ENCODE measurements at regions not wholly inside any gene's neighbourhood (a gene's known extent, or its start where the extent isn't known, plus 50 kb on each side); places are given as distances from the start of the nearest gene placed in this dataset.

GRCh38 chr2:149782572-149782971, 195.0 kb upstream of the MMADHC start:
- TF ChIP-seq REST (IDR thresholded peaks at IDR 0.05; ENCODE audit: low read depth, low read length) (no peak), TEAD4 (IDR thresholded peaks at IDR 0.05; ENCODE audit: borderline replicate concordance, insufficient read depth) (no peak), CTCF (IDR thresholded peaks at IDR 0.05) (no peak), USF2 (IDR thresholded peaks at IDR 0.05; ENCODE audit: borderline replicate concordance, low read depth, low read length) (no peak), PBX3 (IDR thresholded peaks at IDR 0.05) (no peak), EZH2phosphoT487 (IDR thresholded peaks at IDR 0.05; ENCODE audit: borderline replicate concordance, low read depth) (no peak), CHD2 (IDR thresholded peaks at IDR 0.05; ENCODE audit: low read length, partially characterized antibody) (no peak), JUND (IDR thresholded peaks at IDR 0.05) (no peak), POLR2AphosphoS5 (IDR thresholded peaks at IDR 0.05; ENCODE audit: low read depth, low read length) (no peak), TAF1 (IDR thresholded peaks at IDR 0.05; ENCODE audit: borderline replicate concordance, low read depth, low read length) (no peak), EP300 (IDR thresholded peaks at IDR 0.05; ENCODE audit: borderline replicate concordance in 1 of 2, low read depth in 1 of 2, low read length in 1 of 2) (no peak), FOXM1 (IDR thresholded peaks at IDR 0.05; ENCODE audit: low read depth) (no peak)
